GM12878 (cell line): ENCODE measurements at regions not wholly inside any gene's neighbourhood (a gene's known extent, or its start where the extent isn't known, plus 50 kb on each side); places are given as distances from the start of the nearest gene placed in this dataset.

Source experiments
- ATAC-seq: fragments of 200-7000 bp; cut with Tn5 transposase; 3 replicates; pipeline ENCODE4 v1.9.1; 2020; ENCODE audit warnings: mild to moderate bottlenecking, moderate library complexity
- BruUV-seq: library from RNA; stranded (reverse); fragments of 400-500 nt; replicated peaks from 2 replicates; lab custom pipeline; 2021; lab: Mats Ljungman, UMichigan
- CTCF ChIA-PET: fragments of 300-600 bp; sonication (Branson Sonifier 250); formaldehyde crosslinking; extraction: SDS; loops from one replicate; lab custom pipeline; 2021; ENCODE audit warnings: inconsistent platforms; lab: Yijun Ruan, JAX
- POLR2A ChIA-PET: fragments of 350-600 bp; formaldehyde crosslinking; extraction: SDS; loops from one replicate; lab custom pipeline; 2021; ENCODE audit warnings: inconsistent platforms; lab: Charles Lee
- RAD21 ChIA-PET: fragments of 300-600 bp; sonication (Branson Sonifier 250); formaldehyde crosslinking; loops from one replicate; lab custom pipeline; 2023; ENCODE audit warnings: antibody characterized with exemption; ENCODE audit not compliant: unreplicated experiment; lab: Charles Lee
- SMC1A ChIA-PET: fragments of 300-600 bp; sonication (Branson Sonifier 250); formaldehyde crosslinking; loops from one replicate; lab custom pipeline; 2023; ENCODE audit not compliant: unreplicated experiment, uncharacterized antibody; lab: Charles Lee
- DNase-seq: peaks from one replicate; pipeline ENCODE4 v3.0.0-alpha.2; 2011; ENCODE audit warnings: low read depth, low spot score
- FAIRE-seq: peaks from 3 replicates; lab custom pipeline; 2011; peaks lifted over from hg19 to GRCh38; lab: Jason Lieb, UNC
- H2AFZ ChIP-seq: 2 replicates; pipeline ENCODE4 v1.6.0; 2011; ENCODE audit warnings: low read depth, low read length, control low read depth; ENCODE audit not compliant: control insufficient read depth
- H3K27ac ChIP-seq: 2 replicates; pipeline ENCODE4 v1.5.1; 2011; ENCODE audit warnings: control low read depth; ENCODE audit not compliant: control insufficient read depth, insufficient read depth
- H3K27me3 ChIP-seq, 2 experiments: replicated peaks in 1 of 2; 2 replicates each; pipeline versions ENCODE4 v1.6.0 to v1.6.1; 2011; ENCODE audit warnings: low read length in 1 of 2; ENCODE audit not compliant: control insufficient read depth in 2 of 2, insufficient read depth in 2 of 2
- H3K36me3 ChIP-seq, 2 experiments: 2 replicates each; pipeline ENCODE4 v1.5.1; 2011; ENCODE audit warnings: low read length in 1 of 2; ENCODE audit not compliant: control insufficient read depth in 2 of 2, insufficient read depth in 2 of 2
- H3K4me1 ChIP-seq: 2 replicates; pipeline ENCODE4 v1.6.1; 2011; ENCODE audit warnings: mild to moderate bottlenecking, low read length, moderate library complexity, mixed read lengths; ENCODE audit not compliant: control insufficient read depth, insufficient read depth
- H3K4me2 ChIP-seq: 2 replicates; pipeline ENCODE4 v1.6.0; 2011; ENCODE audit warnings: control low read depth; ENCODE audit not compliant: control insufficient read depth, insufficient read depth
- H3K4me3 ChIP-seq: fragments of 200-600 bp; sonication (generic); 2 replicates; pipeline ENCODE4 v1.5.1; 2016
- H3K79me2 ChIP-seq: 2 replicates; pipeline ENCODE4 v1.6.0; 2011; ENCODE audit warnings: low read length; ENCODE audit not compliant: control insufficient read depth, insufficient read depth
- H3K9ac ChIP-seq: 2 replicates; pipeline ENCODE4 v1.8.0; 2011; ENCODE audit warnings: low read length, control low read depth, mixed read lengths; ENCODE audit not compliant: control insufficient read depth, insufficient read depth
- H3K9me3 ChIP-seq: replicated peaks from 3 replicates; pipeline ENCODE4 v1.5.1; 2011; ENCODE audit warnings: mild to moderate bottlenecking, low read length; ENCODE audit not compliant: control insufficient read depth, insufficient read depth
- H4K20me1 ChIP-seq: 2 replicates; pipeline ENCODE4 v1.6.0; 2011; ENCODE audit not compliant: control insufficient read depth, insufficient read depth
- CBX5 ChIP-seq: sonication (generic); IDR thresholded peaks from 2 replicates; pipeline ENCODE4 v1.6.1; 2016; ENCODE audit warnings: low read depth, moderate library complexity, mild to moderate bottlenecking, inconsistent platforms
- EP300 ChIP-seq, 2 experiments: fragments of 150-350 bp in 1 of 2; IDR thresholded peaks; 2 replicates each; pipeline ENCODE4 v1.6.1; 2011 to 2012; ENCODE audit warnings: low read depth in 2 of 2, low read length in 2 of 2, borderline replicate concordance in 1 of 2, improper control_type of control experiment in 1 of 2, inconsistent platforms in 1 of 2; ENCODE audit not compliant: control insufficient read depth in 1 of 2
- JUNB ChIP-seq: IDR thresholded peaks from 2 replicates; pipeline ENCODE4 v1.6.1; 2016; ENCODE audit warnings: antibody characterized with exemption, mild to moderate bottlenecking
- KAT2A ChIP-seq: conservative IDR thresholded peaks from 2 replicates; pipeline ENCODE4 v1.6.1; 2011; ENCODE audit warnings: low read depth, low read length; ENCODE audit not compliant: control insufficient read depth
- MTA3 ChIP-seq: IDR thresholded peaks from 2 replicates; pipeline ENCODE4 v1.6.1; 2012; ENCODE audit warnings: low read length, inconsistent platforms, borderline replicate concordance
- MYC ChIP-seq: IDR thresholded peaks from 2 replicates; pipeline ENCODE4 v1.6.1; 2011; ENCODE audit warnings: mild to moderate bottlenecking, low read length, moderate library complexity, inconsistent platforms; ENCODE audit not compliant: insufficient read depth, insufficient replicate concordance, insufficient read length, severe bottlenecking
- NFIC ChIP-seq: IDR thresholded peaks from 2 replicates; pipeline ENCODE4 v1.6.1; 2012; ENCODE audit warnings: low read depth, mild to moderate bottlenecking, inconsistent platforms, low read length, moderate library complexity
- RUNX3 ChIP-seq: IDR thresholded peaks from 2 replicates; pipeline ENCODE4 v1.6.1; 2012; ENCODE audit warnings: low read length, inconsistent platforms
- SMC3 ChIP-seq: IDR thresholded peaks from 2 replicates; pipeline ENCODE4 v1.6.1; 2011; ENCODE audit warnings: low read length, improper control_type of control experiment, borderline replicate concordance
- WGBS: methylation state at CpG from one replicate; pipeline ENCODE4 v1.1.6; 2016; ENCODE audit warnings: low lambda C conversion rate; ENCODE audit not compliant: insufficient replicate concordance, insufficient coverage; ENCODE audit errors: missing lambda C conversion rate; 5-methylcytosine and 5-hydroxymethylcytosine counted together
- in situ Hi-C: fragments of 300-500 bp; cut with MboI; formaldehyde crosslinking; loops from 9 replicates; pipeline ENCODE4 v1.14.3; 2018; ENCODE audit warnings: mixed read lengths
- intact Hi-C: fragments of 100-400 bp; cut with micrococcal nuclease; formaldehyde crosslinking; loops from one replicate; pipeline ENCODE4 v1.14.2; 2022; ENCODE audit not compliant: unreplicated experiment

DNA sequence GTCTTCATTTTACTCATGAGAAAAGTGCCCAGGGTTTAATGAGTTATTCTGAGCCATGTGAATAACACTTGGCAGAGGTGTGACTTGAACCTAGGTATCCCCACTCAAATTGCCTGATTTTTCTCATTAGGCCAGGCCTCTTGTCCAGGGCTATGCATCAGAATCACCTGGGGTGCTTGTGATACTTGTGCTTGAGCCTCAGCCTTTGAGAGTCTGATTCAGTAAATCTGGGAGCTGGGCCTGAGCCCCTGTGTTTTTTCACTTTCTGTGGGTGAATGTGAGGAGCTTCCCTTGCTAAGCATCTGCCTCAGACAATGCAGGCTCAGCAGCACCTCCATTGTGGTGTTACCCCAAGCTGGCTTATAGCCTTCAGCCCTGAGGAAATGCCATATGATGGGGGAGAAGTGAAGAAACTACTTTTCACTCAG lies 127.1 kb downstream of the S1PR1 start (continued):
- TF ChIP-seq SMC3 (no peak), MYC (no peak), CBX5 (0 out of 2 replicates have a peak, but pooled peaks have one; percentile 21)

DNA sequence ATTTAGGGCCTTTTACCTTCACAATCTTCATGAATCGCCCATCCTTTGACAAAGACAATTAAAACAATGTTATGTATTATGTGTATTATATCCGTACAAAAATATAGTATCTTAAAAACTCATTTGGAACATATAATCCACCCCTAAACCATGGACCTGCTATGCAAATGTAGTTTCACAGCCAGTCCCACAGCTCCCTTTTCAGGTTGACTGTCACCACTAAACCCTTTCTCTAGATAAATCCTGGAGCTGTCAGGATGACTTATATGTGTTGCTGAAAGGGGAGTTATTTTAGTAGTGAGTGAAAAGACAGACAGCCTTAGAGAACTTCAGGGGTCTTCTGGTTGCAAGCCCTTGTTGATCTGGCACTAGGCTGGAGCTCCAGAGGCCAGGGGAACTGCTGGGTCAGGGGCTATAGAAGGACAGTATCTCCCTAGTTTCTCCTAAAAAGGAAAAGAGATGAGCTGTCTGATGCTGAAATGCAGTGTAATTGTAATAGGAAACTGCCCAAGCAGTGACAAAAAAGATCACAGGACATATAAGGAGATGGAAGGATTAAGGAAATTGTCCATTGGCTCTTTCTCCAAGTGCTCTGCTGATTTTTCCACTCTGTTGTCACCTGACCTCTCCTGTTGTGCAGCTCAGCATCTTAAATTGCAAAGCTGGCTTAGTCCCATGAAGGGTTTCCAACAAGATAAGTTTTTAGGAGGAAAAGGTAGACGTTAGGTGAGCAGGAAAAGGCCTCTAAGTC lies 127.7 kb downstream of the S1PR1 start:
- Histone ChIP-seq H3K9ac (peak overlapping the region; percentile 41), H3K9me3 (peaks cover 11% of the 10 kb centered on the region; the same call in 2 of the 3 replicates), H2AFZ (peak overlapping the region; percentile 20; the same call in 1 of the 2 replicates), H3K4me2 (peak overlapping the region; percentile 26), H3K4me3 (no peak overlapping the region), H3K27me3 (no peaks in the 10 kb centered on the region), H3K36me3 (no peaks in the 10 kb centered on the region), H3K4me1 (peaks cover 29% of the 10 kb centered on the region), H4K20me1 (no peaks in the 10 kb centered on the region), H3K79me2 (no peaks in the 10 kb centered on the region), H3K27ac (peak overlapping the region; percentile 83)
- BruUV-seq: no TSS peak
- DNase-seq (no peak), ATAC-seq (peak; percentile 68), FAIRE-seq (no peak)
- TF ChIP-seq JUNB: peak; percentile 30; the same call in 1 of the 2 replicates
- TF ChIP-seq EP300 (IDR thresholded peaks at IDR 0.05; ENCODE audit: borderline replicate concordance in 1 of 2, control insufficient read depth in 1 of 2, low read depth in 2 of 2, low read length in 2 of 2): 0 out of 4 replicates have a peak, but pooled peaks of 1 of the 2 experiments have one; percentile 15
- TF ChIP-seq MTA3: peak; percentile 19; the same call in 1 of the 2 replicates
- TF ChIP-seq RUNX3: peak; percentile 45
- TF ChIP-seq KAT2A: no peak
- 0 out of 2 replicates have a peak, but pooled peaks have one; percentile 23 for TF ChIP-seq NFIC
- ChIA-PET CTCF (interaction anchor here (0.6 to 2.4 kb wide), 18 partner anchors 9 to 126 kb away, joined by 3 to 14 read pairs (median 4); no protein-coding TSS in a partner anchor), RAD21 (interaction anchor here (0.7 to 4.1 kb wide), 18 partner anchors 10 to 457 kb away, joined by 3 to 39 read pairs (median 4); no protein-coding TSS in a partner anchor), POLR2A (interaction anchor here (0.7 to 2.2 kb wide), 8 partner anchors 9 to 122 kb away, joined by 3 to 12 read pairs (median 5); no protein-coding TSS in a partner anchor), SMC1A (interaction anchor here (0.8 to 20.9 kb wide), 11 partner anchors 8 to 74 kb away, joined by 3 to 618 read pairs (median 8); no protein-coding TSS in a partner anchor)
- in situ Hi-C loops (no loop called here), intact Hi-C loops (no loop called here)
- 66% methylated on average over 3 of the region's 3 CpGs for WGBS
